SU-DHL-6 (cell line): ENCODE measurements at regions not wholly inside any gene's neighbourhood (a gene's known extent, or its start where the extent isn't known, plus 50 kb on each side); places are given as distances from the start of the nearest gene placed in this dataset.

Experiments used
- H2AFZ ChIP-seq: fragments of 200-600 bp; sonication (generic); 2 replicates; pipeline ENCODE4 v1.6.1; 2014; ENCODE audit warnings: low read depth, mild to moderate bottlenecking, moderate library complexity, mixed read lengths, antibody characterized with exemption, low read length; ENCODE audit not compliant: severe bottlenecking
- H3F3A ChIP-seq: fragments of 200-600 bp; shearing (Covaris generic); 2 replicates; pipeline ENCODE4 v1.6.0; 2016; ENCODE audit warnings: antibody characterized with exemption, mild to moderate bottlenecking; ENCODE audit not compliant: insufficient read depth
- H3K27ac ChIP-seq: fragments of 200-600 bp; sonication (generic); 2 replicates; pipeline ENCODE4 v1.5.1; 2016; ENCODE audit warnings: low read depth, mild to moderate bottlenecking, low read length, moderate library complexity, mixed read lengths
- H3K27me3 ChIP-seq: fragments of 200-600 bp; sonication (generic), shearing (Covaris generic); 2 replicates; pipeline ENCODE4 v1.6.0; 2014; ENCODE audit warnings: mild to moderate bottlenecking, low read length
- H3K36me3 ChIP-seq: fragments of 200-600 bp; sonication (generic); 2 replicates; pipeline ENCODE4 v1.6.1; 2014; ENCODE audit warnings: mild to moderate bottlenecking, low read length, mixed read lengths
- H3K4me2 ChIP-seq: fragments of 300-600, 200-600 bp; shearing (Covaris generic), sonication (generic); 2 replicates; pipeline ENCODE4 v1.6.0; 2014; ENCODE audit warnings: low read length, low read depth, mild to moderate bottlenecking; ENCODE audit not compliant: poor library complexity, severe bottlenecking
- H3K4me3 ChIP-seq: fragments of 200-600 bp; sonication (generic); 2 replicates; pipeline ENCODE4 v1.5.1; 2014; ENCODE audit warnings: antibody characterized with exemption, low read length, mild to moderate bottlenecking, mixed read lengths; ENCODE audit not compliant: insufficient read depth, poor library complexity, severe bottlenecking
- H3K79me2 ChIP-seq: fragments of 200-600 bp; sonication (generic); 2 replicates; pipeline ENCODE4 v1.6.1; 2014; ENCODE audit warnings: mild to moderate bottlenecking, low read length, moderate library complexity; ENCODE audit not compliant: insufficient read depth
- H3K9ac ChIP-seq: fragments of 200-600 bp; sonication (generic); 2 replicates; pipeline ENCODE4 v1.7.0; 2014; ENCODE audit warnings: mild to moderate bottlenecking, low read length
- H3K9me2 ChIP-seq: fragments of 200-600 bp; sonication (generic); replicated peaks from 2 replicates; pipeline ENCODE4 v1.6.1; 2014; ENCODE audit warnings: low read length; ENCODE audit not compliant: insufficient read depth
- H3K9me3 ChIP-seq: fragments of 200-600 bp; sonication (generic); 2 replicates; pipeline ENCODE4 v1.6.1; 2014; ENCODE audit warnings: low read length, mixed read lengths; ENCODE audit not compliant: insufficient read depth
- H4K20me1 ChIP-seq: fragments of 200-600 bp; sonication (generic); 2 replicates; pipeline ENCODE4 v1.6.1; 2014; ENCODE audit warnings: low read depth, mild to moderate bottlenecking, antibody characterized with exemption, low read length, moderate library complexity, mixed read lengths
- CTCF ChIP-seq: fragments of 200-600 bp; sonication (generic); IDR thresholded peaks from one replicate; pipeline ENCODE4 v1.5.1; 2017; ENCODE audit warnings: antibody characterized with exemption, mild to moderate bottlenecking, low read length, moderate library complexity; ENCODE audit not compliant: insufficient read depth, poor library complexity, severe bottlenecking
- EZH2phosphoT487 ChIP-seq: fragments of 200-600 bp; sonication (generic), shearing (Covaris generic); conservative IDR thresholded peaks from 2 replicates; pipeline ENCODE4 v1.6.1; 2018; ENCODE audit warnings: mild to moderate bottlenecking, antibody characterized with exemption, low read length, moderate library complexity, mixed read lengths

- H3F3A ChIP-seq: no peaks in the 10 kb centered on the region
- TF ChIP-seq CTCF: no peak
- no peak for TF ChIP-seq EZH2phosphoT487
- no peaks in the 10 kb centered on the region for H3K79me2 ChIP-seq
- no peaks in the 10 kb centered on the region for H3K9me2 ChIP-seq
- no peaks in the 10 kb centered on the region for H4K20me1 ChIP-seq
- no peaks in the 10 kb centered on the region for H3K9me3 ChIP-seq
- no peaks in the 10 kb centered on the region for H3K36me3 ChIP-seq
- no peak overlapping the region for H3K9ac ChIP-seq
- H3K27ac ChIP-seq: no peak overlapping the region
- no peak overlapping the region for H3K4me3 ChIP-seq
- no peak overlapping the region for H3K4me2 ChIP-seq
- H3K27me3 ChIP-seq: no peaks in the 10 kb centered on the region
- no peak overlapping the region for H2AFZ ChIP-seq
Observed at GRCh38 chr14:38528582-38528981, 272.7 kb upstream of the CLEC14A start.

- H3F3A ChIP-seq: no peaks in the 10 kb centered on the region
- H3K9me3 ChIP-seq: no peaks in the 10 kb centered on the region
Observed at GRCh38 chr14:38527502-38527878, 271.6 kb upstream of the CLEC14A start.

GRCh38 chr14:38526826-38527501 is 271.1 kb upstream of the CLEC14A start:
- Histone ChIP-seq H3K4me3 (no peak overlapping the region), H3K27ac (no peak overlapping the region), H4K20me1 (no peaks in the 10 kb centered on the region)

More at GRCh38 chr14:38527502-38527878, 271.6 kb upstream of the CLEC14A start:
- TF ChIP-seq EZH2phosphoT487: no peak
- no peak for TF ChIP-seq CTCF
- no peak overlapping the region for H3K4me3 ChIP-seq
- H3K27me3 ChIP-seq: no peaks in the 10 kb centered on the region
- no peaks in the 10 kb centered on the region for H3K36me3 ChIP-seq
- H4K20me1 ChIP-seq: no peaks in the 10 kb centered on the region
- H2AFZ ChIP-seq: no peak overlapping the region
- no peak overlapping the region for H3K4me2 ChIP-seq
- H3K9me2 ChIP-seq: no peaks in the 10 kb centered on the region
- H3K27ac ChIP-seq: no peak overlapping the region
- H3K79me2 ChIP-seq: no peaks in the 10 kb centered on the region
- H3K9ac ChIP-seq: no peak overlapping the region

More at GRCh38 chr14:38526826-38527501, 271.1 kb upstream of the CLEC14A start:
- H2AFZ ChIP-seq: no peak overlapping the region
- H3F3A ChIP-seq: no peaks in the 10 kb centered on the region
- no peaks in the 10 kb centered on the region for H3K9me2 ChIP-seq
- no peak for TF ChIP-seq EZH2phosphoT487
- TF ChIP-seq CTCF: no peak
- H3K4me2 ChIP-seq: no peak overlapping the region
- H3K36me3 ChIP-seq: no peaks in the 10 kb centered on the region
- no peaks in the 10 kb centered on the region for H3K79me2 ChIP-seq
- no peaks in the 10 kb centered on the region for H3K9me3 ChIP-seq
- H3K27me3 ChIP-seq: no peaks in the 10 kb centered on the region
- no peak overlapping the region for H3K9ac ChIP-seq
